ENCODE measurements at regions not wholly inside any gene's neighbourhood (a gene's known extent, or its start where the extent isn't known, plus 50 kb on each side); places are given as distances from the start of the nearest gene placed in this dataset.
A peak's percentile ranks its signal among the peaks of the same experiment; 100 is the strongest.

DNA sequence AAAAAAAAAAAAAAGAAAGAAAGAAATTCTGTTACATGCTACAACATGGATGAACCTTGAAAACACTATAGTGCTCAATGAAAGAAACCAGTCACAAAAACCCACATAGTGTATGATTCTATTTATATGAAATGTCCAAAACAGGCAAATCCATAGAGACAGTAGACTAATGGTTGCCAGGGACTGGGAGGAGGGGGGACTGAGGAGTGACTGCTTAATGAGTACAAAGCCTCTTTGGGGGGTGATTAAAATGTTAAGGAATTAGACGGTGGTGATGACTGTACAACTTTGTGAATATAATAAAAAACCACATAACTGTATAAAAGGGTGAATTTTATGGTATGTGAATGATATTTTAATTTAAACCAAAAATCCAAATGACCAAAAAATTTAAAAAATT lies 116.0 kb upstream of the GUCA2B start:
- Histone ChIP-seq H3K4me1 (peaks cover 0 to 20% (median 6%) of the 10 kb centered on the region in 3 donors), H3K27ac (no peak overlapping the region), H3K36me3 (no peaks in the 10 kb centered on the region), H3K27me3 (no peaks in the 10 kb centered on the region), H3K9me3 (no peaks in the 10 kb centered on the region), H3K4me3 (no peak overlapping the region)
- 21 to 71% methylated on average over 1 of the region's 1 CpG for WGBS, 2 donors (ENCODE audit: low coverage in 1 of 2)
- TF ChIP-seq, protein P1, sequence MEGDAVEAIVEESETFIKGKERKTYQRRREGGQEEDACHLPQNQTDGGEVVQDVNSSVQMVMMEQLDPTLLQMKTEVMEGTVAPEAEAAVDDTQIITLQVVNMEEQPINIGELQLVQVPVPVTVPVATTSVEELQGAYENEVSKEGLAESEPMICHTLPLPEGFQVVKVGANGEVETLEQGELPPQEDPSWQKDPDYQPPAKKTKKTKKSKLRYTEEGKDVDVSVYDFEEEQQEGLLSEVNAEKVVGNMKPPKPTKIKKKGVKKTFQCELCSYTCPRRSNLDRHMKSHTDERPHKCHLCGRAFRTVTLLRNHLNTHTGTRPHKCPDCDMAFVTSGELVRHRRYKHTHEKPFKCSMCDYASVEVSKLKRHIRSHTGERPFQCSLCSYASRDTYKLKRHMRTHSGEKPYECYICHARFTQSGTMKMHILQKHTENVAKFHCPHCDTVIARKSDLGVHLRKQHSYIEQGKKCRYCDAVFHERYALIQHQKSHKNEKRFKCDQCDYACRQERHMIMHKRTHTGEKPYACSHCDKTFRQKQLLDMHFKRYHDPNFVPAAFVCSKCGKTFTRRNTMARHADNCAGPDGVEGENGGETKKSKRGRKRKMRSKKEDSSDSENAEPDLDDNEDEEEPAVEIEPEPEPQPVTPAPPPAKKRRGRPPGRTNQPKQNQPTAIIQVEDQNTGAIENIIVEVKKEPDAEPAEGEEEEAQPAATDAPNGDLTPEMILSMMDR (IDR thresholded peaks at IDR 0.05), result no peak
- TF ChIP-seq EP300 (IDR thresholded peaks at IDR 0.05) (no peak), POLR2AphosphoS5 (IDR thresholded peaks at IDR 0.05) (no peak), POLR2A (IDR thresholded peaks at IDR 0.05) (no peak)
- ATAC-seq, result no peak

DNA sequence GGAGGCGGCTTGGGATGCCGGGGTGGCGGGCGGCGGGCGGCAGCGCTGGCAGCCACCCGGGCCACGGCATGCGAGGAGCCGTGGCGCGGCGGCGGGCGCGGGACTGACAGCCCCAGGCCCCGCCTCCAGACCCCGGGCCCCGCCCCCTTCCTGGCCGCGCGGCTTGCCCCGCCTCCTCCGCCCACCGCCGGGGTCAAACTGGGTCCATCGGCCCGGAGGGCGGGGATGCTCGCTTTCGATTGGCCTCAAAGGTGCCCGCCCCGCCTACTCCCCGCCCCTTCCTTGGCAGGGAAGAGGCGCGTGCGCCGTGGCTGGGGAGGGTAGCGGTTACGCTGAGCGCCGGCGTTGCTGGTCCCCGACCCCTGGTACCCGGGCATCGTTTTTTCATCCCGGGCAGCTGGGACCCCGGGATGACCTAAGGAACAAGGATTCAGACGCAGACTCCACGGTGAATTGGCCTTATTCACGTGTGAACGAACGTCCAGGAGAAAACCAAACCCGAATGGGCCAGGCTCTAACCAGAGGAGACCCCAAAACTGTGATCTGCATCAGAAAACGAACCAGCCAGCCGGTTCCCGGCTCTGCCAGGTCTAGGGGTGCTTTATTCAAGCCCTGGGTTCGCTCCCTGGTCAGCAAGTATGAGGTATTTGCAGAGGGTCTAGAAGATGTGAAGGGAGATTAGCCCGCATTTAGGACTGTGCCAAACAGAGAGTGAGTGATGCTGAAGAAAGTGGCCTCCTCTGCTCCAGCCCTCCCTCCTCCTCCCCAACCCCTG lies 117.2 kb upstream of the GUCA2B start:
- no peak for TF ChIP-seq POLR2A (IDR thresholded peaks at IDR 0.05)
- TF ChIP-seq, protein P1 (IDR thresholded peaks at IDR 0.05), result no peak
- TF ChIP-seq EP300 (IDR thresholded peaks at IDR 0.05), result no peak
- peak; percentile 68 for TF ChIP-seq POLR2AphosphoS5 (IDR thresholded peaks at IDR 0.05)
- Histone ChIP-seq H3K36me3 (no peaks in the 10 kb centered on the region), H3K4me1 (peaks cover 0 to 20% (median 6%) of the 10 kb centered on the region in 3 donors), H3K27ac (peak overlapping the region in 3 of 4 donors; percentile 81 to 87 (median 82)), H3K27me3 (no peaks in the 10 kb centered on the region), H3K4me3 (peak overlapping the region; percentile 69 to 83), H3K9me3 (no peaks in the 10 kb centered on the region)
- WGBS, 2 donors (ENCODE audit: low coverage in 1 of 2), result 4% methylated on average over 7 of the region's 60 CpGs; no CpG with 5 or more reads in 1 of the 2 donors
- ATAC-seq, result peak; percentile 98

DNA sequence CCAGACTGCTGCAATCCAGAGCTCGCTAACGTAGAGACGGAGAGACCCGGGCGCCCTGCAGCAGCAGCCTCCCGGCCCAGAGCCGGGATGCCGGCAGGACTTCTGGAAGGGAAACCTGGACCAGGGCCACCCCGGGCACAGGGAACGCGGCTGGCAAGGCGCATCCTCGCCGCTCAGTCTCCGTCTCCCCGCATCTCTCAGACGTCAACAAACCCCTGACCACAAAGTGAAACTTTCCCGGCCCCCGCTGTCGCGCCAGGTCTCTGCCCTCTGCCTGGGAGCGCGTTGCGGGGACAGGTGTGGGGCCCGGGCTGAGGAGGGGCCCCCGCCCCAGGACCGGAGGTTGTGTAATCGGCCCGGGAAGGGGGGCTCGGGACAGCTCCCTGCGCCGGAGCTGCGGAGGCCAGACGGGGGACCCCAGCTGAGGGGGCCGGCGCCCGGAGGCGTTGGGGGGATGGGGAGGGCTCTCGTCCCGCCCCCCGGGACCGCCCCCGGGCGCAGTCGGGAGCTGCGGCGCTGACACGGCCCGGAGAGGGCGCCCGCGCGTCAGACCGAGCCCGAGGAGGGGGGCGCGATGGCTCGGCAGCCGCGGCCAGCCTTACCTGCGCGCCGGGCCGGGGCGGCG lies 116.6 kb upstream of the HIVEP3 start:
- H3K36me3 ChIP-seq, result no peaks in the 10 kb centered on the region
- WGBS, 2 donors (ENCODE audit: low coverage in 1 of 2), result no CpG with 5 or more reads among the region's 66 CpGs
- peak overlapping the region in 3 of 4 donors; percentile 81 to 87 (median 82) for H3K27ac ChIP-seq
- peak overlapping the region; percentile 69 to 83 for H3K4me3 ChIP-seq
- no peaks in the 10 kb centered on the region for H3K27me3 ChIP-seq
- H3K9me3 ChIP-seq, result no peaks in the 10 kb centered on the region
- ATAC-seq, result peak; percentile 88
- TF ChIP-seq POLR2A (IDR thresholded peaks at IDR 0.05), result no peak
- no peak for TF ChIP-seq EP300 (IDR thresholded peaks at IDR 0.05)
- TF ChIP-seq, protein P1 (IDR thresholded peaks at IDR 0.05), result peak in 3 of 4 experiments; percentile 47 to 54 (median 52)
- peaks cover 0 to 20% (median 6%) of the 10 kb centered on the region in 3 donors for H3K4me1 ChIP-seq

DNA sequence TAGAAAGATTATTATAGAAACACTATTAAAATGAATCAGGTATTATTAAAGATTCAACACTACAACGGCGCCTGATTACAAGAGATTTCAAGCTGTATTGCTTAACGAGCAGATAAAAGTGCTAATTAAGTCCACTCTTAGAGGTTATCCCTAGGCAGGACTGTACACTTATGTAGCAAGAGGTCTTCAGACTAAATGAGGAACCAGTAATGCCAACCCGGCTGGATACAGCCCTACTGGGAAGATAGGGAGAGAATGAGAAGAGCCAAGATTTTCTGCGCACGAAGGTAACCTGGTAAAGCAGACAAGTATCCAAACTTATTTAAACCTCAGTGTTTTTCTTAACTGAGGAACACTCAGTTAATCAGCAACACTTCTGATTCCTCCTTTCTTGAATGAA lies 115.7 kb upstream of the HIVEP3 start:
- peak overlapping the region in 1 of 2 donors; percentile 83 for H3K4me3 ChIP-seq
- H3K36me3 ChIP-seq, result no peaks in the 10 kb centered on the region
- no peaks in the 10 kb centered on the region for H3K9me3 ChIP-seq
- H3K27me3 ChIP-seq, result no peaks in the 10 kb centered on the region
- H3K4me1 ChIP-seq, result peaks cover 0 to 20% (median 6%) of the 10 kb centered on the region in 3 donors
- no peak for ATAC-seq
- TF ChIP-seq POLR2AphosphoS5 (IDR thresholded peaks at IDR 0.05) (no peak), POLR2A (IDR thresholded peaks at IDR 0.05) (no peak), EP300 (IDR thresholded peaks at IDR 0.05) (no peak)
- TF ChIP-seq, protein P1 (IDR thresholded peaks at IDR 0.05), result no peak
- 71 to 76% methylated on average over 6 of the region's 6 CpGs for WGBS, 2 donors (ENCODE audit: low coverage in 1 of 2)
- no peak overlapping the region for H3K27ac ChIP-seq
